ENCODE measurements at regions not wholly inside any gene's neighbourhood (a gene's known extent, or its start where the extent isn't known, plus 50 kb on each side); places are given as distances from the start of the nearest gene placed in this dataset.

- no peak overlapping the region for H2AFZ ChIP-seq (ENCODE audit: insufficient read depth, low read depth, low read length, poor library complexity, severe bottlenecking)
- TF ChIP-seq EZH2 (IDR thresholded peaks at IDR 0.05; ENCODE audit: borderline replicate concordance, insufficient read depth, low read depth, low read length, poor library complexity, severe bottlenecking), result no peak
- TF ChIP-seq CTCF (IDR thresholded peaks at IDR 0.05), result no peak
- H3K27ac Mint-ChIP-seq, result no peak overlapping the region
- H3K4me2 ChIP-seq (replicated peaks; ENCODE audit: low read depth, low read length, poor library complexity, severe bottlenecking), result no peak overlapping the region
- H3K4me1 ChIP-seq (ENCODE audit: control insufficient read depth in 2 of 2, insufficient read depth in 2 of 2, low read length in 2 of 2), result no peaks in the 10 kb centered on the region
- intact Hi-C loops (cut with micrococcal nuclease), result no loop called here
- no peak overlapping the region for H3K4me3 Mint-ChIP-seq
- 75% methylated on average over 19 of the region's 20 CpGs for WGBS (ENCODE audit: insufficient coverage)
- H3K4me1 Mint-ChIP-seq, result no peaks in the 10 kb centered on the region
- H3K4me3 ChIP-seq (ENCODE audit: control extremely low read depth in 1 of 5, extremely low read depth in 1 of 5, insufficient read depth in 1 of 5, low read depth in 2 of 5, low read length in 4 of 5), result no peak overlapping the region
- ATAC-seq (ENCODE audit: low read depth), result no peak
- CTCF ChIA-PET, result no interaction called here
- H3K36me3 ChIP-seq (replicated peaks in 1 of 2; ENCODE audit: control extremely low read depth in 1 of 2, control insufficient read depth in 1 of 2, extremely low read depth in 1 of 2, insufficient read depth in 2 of 2, low read length in 1 of 2), result no peaks in the 10 kb centered on the region
- no peaks in the 10 kb centered on the region for H4K20me1 ChIP-seq (ENCODE audit: control insufficient read depth, insufficient read depth, low read length, poor library complexity, severe bottlenecking)
- DNase-seq, result no peak
- peaks cover 4% of the 10 kb centered on the region for H3K27me3 Mint-ChIP-seq
- no peaks in the 10 kb centered on the region for H3K27me3 ChIP-seq (replicated peaks in 1 of 4; ENCODE audit: control extremely low read depth in 1 of 4, control insufficient read depth in 3 of 4, insufficient read depth in 4 of 4, low read length in 3 of 4)
- no peaks in the 10 kb centered on the region for H3K79me2 ChIP-seq (ENCODE audit: control insufficient read depth, insufficient read depth, low read length)
- no peaks in the 10 kb centered on the region for H3K9me3 Mint-ChIP-seq (ENCODE audit: insufficient read depth)
- H3K9me3 ChIP-seq (ENCODE audit: control extremely low read depth in 1 of 3, control insufficient read depth in 2 of 3, insufficient read depth in 1 of 3, low read length in 2 of 3), result peaks cover 0 to 21% (median 0%) of the 10 kb centered on the region in 3 donors
- POLR2A ChIA-PET, result no interaction called here
- no peak overlapping the region for H3K9ac ChIP-seq (ENCODE audit: low read length)
- no peak overlapping the region for H3K27ac ChIP-seq (ENCODE audit: low read length in 2 of 2)
Observed at GRCh38 chr7:156156734-156157408, 344.6 kb upstream of the SHH start.

- DNase-seq, result no peak
Observed at GRCh38 chr7:156155988-156156733, 343.9 kb upstream of the SHH start.

More at GRCh38 chr7:156155988-156156733, 343.9 kb upstream of the SHH start:
- Mint-ChIP-seq H3K9me3 (ENCODE audit: insufficient read depth) (no peaks in the 10 kb centered on the region), H3K4me3 (no peak overlapping the region), H3K4me1 (no peaks in the 10 kb centered on the region), H3K27ac (no peak overlapping the region), H3K27me3 (peaks cover 5% of the 10 kb centered on the region)
- H3K27me3 ChIP-seq (replicated peaks in 1 of 4; ENCODE audit: control extremely low read depth in 1 of 4, control insufficient read depth in 3 of 4, insufficient read depth in 4 of 4, low read length in 3 of 4), result no peaks in the 10 kb centered on the region
- ChIA-PET CTCF (no interaction called here), POLR2A (no interaction called here)
- 95% methylated on average over 10 of the region's 12 CpGs for WGBS (ENCODE audit: insufficient coverage)
- TF ChIP-seq CTCF (IDR thresholded peaks at IDR 0.05), result no peak
- TF ChIP-seq EZH2 (IDR thresholded peaks at IDR 0.05; ENCODE audit: borderline replicate concordance, insufficient read depth, low read depth, low read length, poor library complexity, severe bottlenecking), result no peak
- no peaks in the 10 kb centered on the region for H3K36me3 ChIP-seq (replicated peaks in 1 of 2; ENCODE audit: control extremely low read depth in 1 of 2, control insufficient read depth in 1 of 2, extremely low read depth in 1 of 2, insufficient read depth in 2 of 2, low read length in 1 of 2)
- H3K79me2 ChIP-seq (ENCODE audit: control insufficient read depth, insufficient read depth, low read length), result no peaks in the 10 kb centered on the region
- no peak overlapping the region for H3K27ac ChIP-seq (ENCODE audit: low read length in 2 of 2)
- no peak overlapping the region for H3K9ac ChIP-seq (ENCODE audit: low read length)
- ATAC-seq (ENCODE audit: low read depth), result no peak
- H2AFZ ChIP-seq (ENCODE audit: insufficient read depth, low read depth, low read length, poor library complexity, severe bottlenecking), result no peak overlapping the region
- no peaks in the 10 kb centered on the region for H4K20me1 ChIP-seq (ENCODE audit: control insufficient read depth, insufficient read depth, low read length, poor library complexity, severe bottlenecking)
- no peak overlapping the region for H3K4me3 ChIP-seq (ENCODE audit: control extremely low read depth in 1 of 5, extremely low read depth in 1 of 5, insufficient read depth in 1 of 5, low read depth in 2 of 5, low read length in 4 of 5)
- no peak overlapping the region for H3K4me2 ChIP-seq (replicated peaks; ENCODE audit: low read depth, low read length, poor library complexity, severe bottlenecking)
- intact Hi-C loops (cut with micrococcal nuclease), result no loop called here
- peaks cover 0 to 21% (median 0%) of the 10 kb centered on the region in 3 donors for H3K9me3 ChIP-seq (ENCODE audit: control extremely low read depth in 1 of 3, control insufficient read depth in 2 of 3, insufficient read depth in 1 of 3, low read length in 2 of 3)
- H3K4me1 ChIP-seq (ENCODE audit: control insufficient read depth in 2 of 2, insufficient read depth in 2 of 2, low read length in 2 of 2), result no peaks in the 10 kb centered on the region

Measured in B cell (primary cell).